NB4 (cell line): ENCODE measurements at regions not wholly inside any gene's neighbourhood (a gene's known extent, or its start where the extent isn't known, plus 50 kb on each side); places are given as distances from the start of the nearest gene placed in this dataset.
"Not testable (repeated sequence)": the region's sequence is repeated elsewhere in the genome, so short reads cannot be mapped to it uniquely, and the experiment has no call there.

Experiments
- DNase-seq: peaks from one replicate; pipeline ENCODE4 v3.0.0; 2010; ENCODE audit warnings: low read depth
- H3K4me3 ChIP-seq: one replicate; pipeline ENCODE4 v1.5.1; 2011; ENCODE audit warnings: mild to moderate bottlenecking, low read depth, low read length, moderate library complexity
- MYC ChIP-seq: IDR thresholded peaks from 2 replicates; pipeline ENCODE4 v1.6.1; 2011; ENCODE audit warnings: low read depth, low read length
- POLR2A ChIP-seq: IDR thresholded peaks from 2 replicates; pipeline ENCODE4 v1.6.1; 2011; ENCODE audit warnings: mild to moderate bottlenecking; ENCODE audit not compliant: insufficient read length; ENCODE audit errors: extremely low read depth
- TF ChIP-seq, protein P1 (sequence below): IDR thresholded peaks from one replicate; pipeline ENCODE4 v1.5.1; 2012; ENCODE audit warnings: low read depth, low read length
- TF ChIP-seq, protein P2 (sequence below): IDR thresholded peaks from 2 replicates; pipeline ENCODE4 v1.6.1; 2011; ENCODE audit warnings: low read depth, low read length

DNA sequence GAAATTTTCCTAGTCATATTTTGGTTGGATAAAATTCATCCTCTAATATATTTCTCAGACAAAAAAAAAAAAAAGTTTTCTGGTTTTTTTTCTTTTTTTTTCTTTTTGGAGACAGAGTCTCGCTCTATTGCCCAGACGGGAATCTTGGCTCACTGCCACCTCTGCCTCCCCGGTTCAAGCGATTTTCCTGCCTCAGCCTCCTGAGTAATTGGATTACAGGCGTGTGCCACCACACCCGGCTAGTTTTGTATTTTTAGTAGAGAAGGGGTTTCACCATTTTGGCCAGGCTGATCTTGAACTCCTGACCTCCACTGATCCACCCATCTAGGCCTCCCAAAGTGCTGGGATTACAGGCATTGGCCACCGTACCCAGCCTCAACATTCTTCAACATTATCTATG lies 432.7 kb upstream of the PABPC4L start:
- no peak overlapping the region for H3K4me3 ChIP-seq
- TF ChIP-seq, protein P1, sequence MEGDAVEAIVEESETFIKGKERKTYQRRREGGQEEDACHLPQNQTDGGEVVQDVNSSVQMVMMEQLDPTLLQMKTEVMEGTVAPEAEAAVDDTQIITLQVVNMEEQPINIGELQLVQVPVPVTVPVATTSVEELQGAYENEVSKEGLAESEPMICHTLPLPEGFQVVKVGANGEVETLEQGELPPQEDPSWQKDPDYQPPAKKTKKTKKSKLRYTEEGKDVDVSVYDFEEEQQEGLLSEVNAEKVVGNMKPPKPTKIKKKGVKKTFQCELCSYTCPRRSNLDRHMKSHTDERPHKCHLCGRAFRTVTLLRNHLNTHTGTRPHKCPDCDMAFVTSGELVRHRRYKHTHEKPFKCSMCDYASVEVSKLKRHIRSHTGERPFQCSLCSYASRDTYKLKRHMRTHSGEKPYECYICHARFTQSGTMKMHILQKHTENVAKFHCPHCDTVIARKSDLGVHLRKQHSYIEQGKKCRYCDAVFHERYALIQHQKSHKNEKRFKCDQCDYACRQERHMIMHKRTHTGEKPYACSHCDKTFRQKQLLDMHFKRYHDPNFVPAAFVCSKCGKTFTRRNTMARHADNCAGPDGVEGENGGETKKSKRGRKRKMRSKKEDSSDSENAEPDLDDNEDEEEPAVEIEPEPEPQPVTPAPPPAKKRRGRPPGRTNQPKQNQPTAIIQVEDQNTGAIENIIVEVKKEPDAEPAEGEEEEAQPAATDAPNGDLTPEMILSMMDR, result no peak
- TF ChIP-seq MYC, result no peak
- no peak for DNase-seq

DNA sequence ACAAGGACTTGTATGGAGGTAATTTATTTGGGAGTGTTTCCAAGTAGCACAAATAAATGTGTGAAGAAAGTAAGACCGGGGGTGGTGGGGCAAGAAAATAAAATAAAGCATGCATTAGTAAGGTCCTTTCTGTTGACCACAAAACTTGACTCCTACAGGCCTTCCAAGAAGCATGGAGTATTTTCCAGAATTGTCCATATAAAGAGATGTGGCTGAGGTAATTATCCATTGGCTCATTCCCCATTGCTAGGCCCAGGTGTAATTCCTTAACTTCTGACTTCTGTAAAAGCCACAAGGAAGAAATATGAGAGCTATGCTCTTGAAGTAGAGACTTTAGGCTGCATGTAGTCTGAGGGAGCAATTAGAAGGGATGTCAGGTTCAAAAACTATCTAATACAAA lies 430.5 kb upstream of the PABPC4L start:
- TF ChIP-seq, protein P1, result no peak
- TF ChIP-seq, protein P2, sequence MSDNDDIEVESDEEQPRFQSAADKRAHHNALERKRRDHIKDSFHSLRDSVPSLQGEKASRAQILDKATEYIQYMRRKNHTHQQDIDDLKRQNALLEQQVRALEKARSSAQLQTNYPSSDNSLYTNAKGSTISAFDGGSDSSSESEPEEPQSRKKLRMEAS, result no peak
- TF ChIP-seq MYC (no peak), POLR2A (no peak)

DNA sequence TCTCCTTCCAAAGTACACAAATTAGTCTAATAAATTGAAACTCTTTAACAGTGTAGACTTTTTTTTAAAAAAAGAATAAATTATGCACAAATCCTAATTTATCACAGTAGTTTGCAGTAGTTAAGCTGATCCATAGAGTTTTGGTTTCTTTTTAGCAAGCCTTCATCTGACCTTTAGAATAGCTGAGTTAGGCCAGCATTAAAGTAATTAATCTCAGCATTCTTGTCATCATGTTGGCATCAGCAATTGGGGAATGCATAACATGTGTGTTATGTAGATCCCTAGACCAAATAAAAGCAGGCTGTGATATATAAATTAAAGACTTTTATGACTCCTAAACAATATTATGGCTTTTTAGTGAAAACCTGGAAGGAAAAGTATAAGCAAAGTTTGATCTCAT lies 426.5 kb upstream of the PABPC4L start:
- TF ChIP-seq POLR2A (no peak), MYC (no peak)
- TF ChIP-seq, protein P2, result no peak
- TF ChIP-seq, protein P1, result no peak
- DNase-seq, result no peak
- no peak overlapping the region for H3K4me3 ChIP-seq

More for the DNA sequence above, 430.5 kb upstream of the PABPC4L start:
- no peak for DNase-seq
- no peak overlapping the region for H3K4me3 ChIP-seq

DNA sequence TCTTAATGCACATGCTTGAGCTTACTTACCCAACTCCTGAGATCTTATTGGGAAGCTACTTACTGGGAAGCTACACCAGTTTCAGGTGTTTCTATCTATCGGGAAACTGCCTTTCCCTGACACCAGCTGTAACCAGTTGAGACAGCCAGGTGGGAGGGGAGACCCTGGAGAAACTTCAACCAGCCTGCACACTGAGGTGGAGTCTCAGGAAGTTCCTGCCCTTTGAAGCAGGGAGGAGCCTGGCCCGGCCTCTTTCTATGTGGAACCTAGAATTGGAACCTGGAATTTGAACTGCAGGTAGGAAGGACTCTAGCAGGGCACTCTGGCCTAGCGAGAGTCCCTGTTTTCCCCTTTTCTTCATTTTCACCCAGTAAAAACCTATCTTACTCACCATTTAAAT lies 425.8 kb upstream of the PABPC4L start:
- no peak overlapping the region for H3K4me3 ChIP-seq
- TF ChIP-seq POLR2A (no peak), MYC (no peak)
- TF ChIP-seq, protein P1, result no peak
- TF ChIP-seq, protein P2, result no peak
- no peak for DNase-seq

DNA sequence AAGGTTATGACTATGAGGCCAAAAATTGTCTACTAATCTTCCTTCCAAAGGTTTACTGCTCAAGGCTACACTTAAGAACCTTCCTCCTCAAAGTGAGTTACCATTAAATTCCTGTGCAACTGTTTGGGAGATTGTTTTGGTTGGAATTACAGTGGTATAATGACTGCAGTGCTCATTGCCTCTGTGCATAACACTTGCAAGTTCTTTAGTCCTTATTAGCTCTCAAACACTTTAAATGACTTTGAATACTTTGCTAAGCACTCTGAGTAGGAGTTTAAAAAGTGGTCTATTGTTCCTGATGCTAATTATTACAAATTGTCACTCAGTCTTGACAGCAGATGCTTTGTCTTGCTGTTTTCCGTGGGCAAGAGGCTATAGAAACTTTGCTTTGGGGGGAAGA lies 422.8 kb upstream of the PABPC4L start:
- TF ChIP-seq, protein P2, result no peak
- TF ChIP-seq POLR2A (no peak), MYC (no peak)
- TF ChIP-seq, protein P1, result no peak
- no peak for DNase-seq
- H3K4me3 ChIP-seq, result no peak overlapping the region

DNA sequence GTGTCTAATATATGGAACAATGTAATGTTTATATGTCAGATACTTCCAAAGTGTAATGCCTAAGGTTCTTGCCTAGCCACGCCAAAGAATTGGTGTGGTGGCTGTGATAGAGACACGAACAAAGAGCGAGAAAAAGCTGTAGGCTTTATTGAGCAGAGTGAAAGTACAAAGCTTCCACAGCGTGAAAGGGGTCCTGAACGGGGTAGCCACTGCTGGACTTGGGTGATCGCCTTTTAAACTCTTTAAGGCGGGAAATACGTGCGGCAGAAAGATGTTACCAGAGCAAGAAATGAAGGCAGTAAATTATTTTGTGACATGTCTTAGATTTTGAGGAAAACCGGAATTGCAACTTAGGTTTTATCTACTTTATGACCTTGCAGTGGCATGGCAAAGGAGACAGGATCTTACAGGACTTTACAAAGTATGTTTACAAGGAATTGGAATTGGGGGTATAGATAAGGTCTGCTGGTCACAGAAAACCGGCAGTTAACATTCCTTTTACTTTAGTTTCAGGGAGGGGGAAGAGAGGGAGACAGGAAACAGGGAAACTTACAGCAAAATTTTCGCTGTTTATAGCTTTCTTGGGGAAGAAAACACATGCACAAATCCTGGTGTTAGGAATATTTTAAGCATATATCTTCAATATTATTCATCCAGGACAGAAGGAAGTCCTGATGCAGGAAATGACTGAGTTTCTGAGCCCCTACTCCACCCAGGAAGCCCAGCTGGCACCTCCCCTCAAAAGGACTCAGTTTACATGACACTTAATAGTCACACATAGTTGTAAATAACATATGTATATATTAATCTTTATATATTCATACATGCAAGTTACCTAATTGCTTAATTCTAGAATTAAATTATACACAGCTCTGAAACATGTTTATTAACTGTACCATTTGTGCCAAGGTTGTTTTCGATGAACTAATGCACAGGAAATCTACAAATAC lies 421.3 kb upstream of the PABPC4L start:
- not testable (repeated sequence) for H3K4me3 ChIP-seq, DNase-seq
